Progenitor cell of endocrine pancreas (in vitro differentiated cells): ENCODE measurements at regions not wholly inside any gene's neighbourhood (a gene's known extent, or its start where the extent isn't known, plus 50 kb on each side); places are given as distances from the start of the nearest gene placed in this dataset.

Experiments used
- DNase-seq: peaks from one replicate; pipeline ENCODE4 v3.0.0; 2021; ENCODE audit warnings: low spot score; ENCODE audit not compliant: unreplicated experiment
- H3K27ac Mint-ChIP-seq: 2 replicates; pipeline ENCODE4 v1.8.0; 2021; ENCODE audit warnings: mild to moderate bottlenecking, moderate library complexity, mixed read lengths
- H3K27me3 Mint-ChIP-seq: 2 replicates; pipeline ENCODE4 v1.8.0; 2021; ENCODE audit warnings: mixed read lengths
- H3K36me3 Mint-ChIP-seq: 2 replicates; pipeline ENCODE4 v1.8.0; 2022; ENCODE audit warnings: mixed read lengths; ENCODE audit not compliant: insufficient read depth
- H3K4me1 Mint-ChIP-seq: 2 replicates; pipeline ENCODE4 v1.8.0; 2021; ENCODE audit warnings: low read depth, mixed read lengths
- H3K4me3 Mint-ChIP-seq: 2 replicates; pipeline ENCODE4 v1.8.0; 2021; ENCODE audit warnings: low read depth, mild to moderate bottlenecking, moderate library complexity, mixed read lengths
- H3K9me3 Mint-ChIP-seq: 2 replicates; pipeline ENCODE4 v1.8.0; 2021; ENCODE audit warnings: low read depth, mixed read lengths
- TF ChIP-seq, protein P1 (sequence below): fragments of 200-600 bp; sonication (generic); IDR thresholded peaks from one replicate; pipeline ENCODE4 v1.5.0; 2021; ENCODE audit warnings: antibody characterized with exemption, mild to moderate bottlenecking; ENCODE audit not compliant: unreplicated experiment

DNA sequence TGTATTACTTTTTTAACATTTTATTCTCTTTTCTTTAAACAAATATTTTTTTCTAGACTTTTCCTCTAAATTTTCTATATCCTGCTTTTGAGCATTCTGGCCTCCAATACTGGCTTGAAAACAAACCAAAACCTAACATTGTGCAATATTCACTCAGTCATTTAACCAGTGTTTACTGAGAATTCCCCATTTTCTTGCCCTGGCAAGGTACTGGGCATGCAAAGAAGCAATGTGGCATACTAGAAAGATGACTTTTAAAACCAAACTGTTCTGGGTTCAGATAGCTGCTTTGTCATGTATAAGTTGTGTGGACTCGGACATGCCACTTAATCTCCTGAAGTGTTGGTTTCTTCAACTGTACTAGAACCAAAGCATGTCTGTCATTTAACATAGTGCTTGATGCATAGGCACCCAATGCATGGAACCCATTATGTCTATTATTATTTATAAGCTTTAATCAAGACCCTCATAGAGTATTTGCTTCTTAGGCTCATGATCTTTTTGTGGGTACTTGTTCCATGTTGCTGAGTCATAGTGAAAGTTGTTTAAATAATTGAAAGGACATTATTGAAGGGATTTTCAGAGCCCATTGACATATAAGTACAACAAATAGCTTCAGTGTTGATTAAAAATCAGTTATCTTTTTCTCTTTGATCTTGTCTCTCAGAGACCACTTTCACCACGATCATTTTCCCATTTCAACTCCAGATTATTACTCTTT lies 185.4 kb upstream of the OSR1 start:
- Mint-ChIP-seq H3K27me3 (no peaks in the 10 kb centered on the region), H3K4me3 (no peak overlapping the region), H3K27ac (no peak overlapping the region), H3K36me3 (no peaks in the 10 kb centered on the region), H3K4me1 (peaks cover 4% of the 10 kb centered on the region), H3K9me3 (no peaks in the 10 kb centered on the region)
- TF ChIP-seq, protein P1, sequence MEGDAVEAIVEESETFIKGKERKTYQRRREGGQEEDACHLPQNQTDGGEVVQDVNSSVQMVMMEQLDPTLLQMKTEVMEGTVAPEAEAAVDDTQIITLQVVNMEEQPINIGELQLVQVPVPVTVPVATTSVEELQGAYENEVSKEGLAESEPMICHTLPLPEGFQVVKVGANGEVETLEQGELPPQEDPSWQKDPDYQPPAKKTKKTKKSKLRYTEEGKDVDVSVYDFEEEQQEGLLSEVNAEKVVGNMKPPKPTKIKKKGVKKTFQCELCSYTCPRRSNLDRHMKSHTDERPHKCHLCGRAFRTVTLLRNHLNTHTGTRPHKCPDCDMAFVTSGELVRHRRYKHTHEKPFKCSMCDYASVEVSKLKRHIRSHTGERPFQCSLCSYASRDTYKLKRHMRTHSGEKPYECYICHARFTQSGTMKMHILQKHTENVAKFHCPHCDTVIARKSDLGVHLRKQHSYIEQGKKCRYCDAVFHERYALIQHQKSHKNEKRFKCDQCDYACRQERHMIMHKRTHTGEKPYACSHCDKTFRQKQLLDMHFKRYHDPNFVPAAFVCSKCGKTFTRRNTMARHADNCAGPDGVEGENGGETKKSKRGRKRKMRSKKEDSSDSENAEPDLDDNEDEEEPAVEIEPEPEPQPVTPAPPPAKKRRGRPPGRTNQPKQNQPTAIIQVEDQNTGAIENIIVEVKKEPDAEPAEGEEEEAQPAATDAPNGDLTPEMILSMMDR: no peak
- DNase-seq: no peak

DNA sequence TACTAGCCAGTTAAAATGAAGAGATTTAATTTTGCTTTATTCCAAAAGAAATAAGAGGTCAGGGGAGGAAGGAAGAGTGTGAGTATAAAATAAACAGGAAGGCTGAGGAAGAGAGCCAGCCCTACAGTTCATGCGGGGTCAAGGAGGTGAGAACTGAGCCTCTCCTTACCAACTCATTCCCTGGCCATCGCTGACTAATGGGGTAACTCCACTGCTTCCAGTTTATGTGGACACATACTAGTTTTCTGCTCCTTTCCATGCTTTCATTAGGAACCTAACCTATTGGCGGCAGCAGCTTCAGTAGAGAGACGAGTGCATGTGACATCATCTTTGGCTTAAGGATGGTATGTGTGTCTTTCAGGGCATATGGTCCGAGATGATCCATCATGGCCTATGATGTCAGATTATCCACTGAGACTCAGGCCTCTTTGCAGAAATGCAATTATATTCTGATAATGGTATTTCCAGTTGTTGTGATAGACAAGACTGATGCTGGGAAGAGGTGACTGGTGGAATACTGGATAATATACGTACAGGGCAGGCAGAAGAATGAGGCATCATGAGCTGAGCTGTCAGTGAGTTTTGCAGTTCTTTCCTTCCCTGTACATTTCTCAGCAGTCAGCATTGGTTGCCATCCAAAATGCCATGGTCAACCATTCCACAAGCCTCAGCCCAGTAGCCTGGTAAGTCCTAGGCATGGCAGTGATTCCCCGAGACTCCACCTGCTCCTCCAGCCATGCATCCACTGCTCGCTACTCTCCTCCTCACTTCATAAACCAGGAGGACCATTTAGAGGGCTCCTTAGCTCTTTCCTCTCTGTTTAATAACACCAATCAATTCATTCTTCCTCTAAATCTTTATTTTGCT lies 184.6 kb upstream of the OSR1 start:
- no peak for DNase-seq
- H3K36me3 Mint-ChIP-seq: no peaks in the 10 kb centered on the region
- H3K4me3 Mint-ChIP-seq: no peak overlapping the region
- no peak overlapping the region for H3K27ac Mint-ChIP-seq
- H3K27me3 Mint-ChIP-seq: no peaks in the 10 kb centered on the region
- TF ChIP-seq, protein P1: no peak
- no peaks in the 10 kb centered on the region for H3K9me3 Mint-ChIP-seq
- H3K4me1 Mint-ChIP-seq: peaks cover 4% of the 10 kb centered on the region

DNA sequence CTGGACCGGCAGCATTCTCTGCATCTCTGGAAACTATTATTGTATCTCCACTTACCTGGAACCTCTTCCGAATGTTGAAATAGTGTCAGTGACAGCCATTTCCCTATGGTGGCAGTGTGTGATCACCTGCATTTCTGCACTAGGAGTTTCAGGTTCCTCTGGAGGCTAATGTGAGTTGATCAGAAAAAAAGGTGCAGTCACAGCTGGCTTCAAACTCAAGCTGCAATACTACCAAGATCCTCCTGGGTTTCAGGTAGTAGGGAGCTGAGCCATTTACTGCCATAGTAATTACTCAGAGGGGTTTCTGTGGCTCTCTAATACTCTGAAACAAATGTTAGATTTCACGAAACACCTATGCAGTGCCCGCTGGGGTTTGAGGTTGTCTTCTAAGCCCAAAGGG lies 183.5 kb upstream of the OSR1 start:
- H3K27ac Mint-ChIP-seq: no peak overlapping the region

DNA sequence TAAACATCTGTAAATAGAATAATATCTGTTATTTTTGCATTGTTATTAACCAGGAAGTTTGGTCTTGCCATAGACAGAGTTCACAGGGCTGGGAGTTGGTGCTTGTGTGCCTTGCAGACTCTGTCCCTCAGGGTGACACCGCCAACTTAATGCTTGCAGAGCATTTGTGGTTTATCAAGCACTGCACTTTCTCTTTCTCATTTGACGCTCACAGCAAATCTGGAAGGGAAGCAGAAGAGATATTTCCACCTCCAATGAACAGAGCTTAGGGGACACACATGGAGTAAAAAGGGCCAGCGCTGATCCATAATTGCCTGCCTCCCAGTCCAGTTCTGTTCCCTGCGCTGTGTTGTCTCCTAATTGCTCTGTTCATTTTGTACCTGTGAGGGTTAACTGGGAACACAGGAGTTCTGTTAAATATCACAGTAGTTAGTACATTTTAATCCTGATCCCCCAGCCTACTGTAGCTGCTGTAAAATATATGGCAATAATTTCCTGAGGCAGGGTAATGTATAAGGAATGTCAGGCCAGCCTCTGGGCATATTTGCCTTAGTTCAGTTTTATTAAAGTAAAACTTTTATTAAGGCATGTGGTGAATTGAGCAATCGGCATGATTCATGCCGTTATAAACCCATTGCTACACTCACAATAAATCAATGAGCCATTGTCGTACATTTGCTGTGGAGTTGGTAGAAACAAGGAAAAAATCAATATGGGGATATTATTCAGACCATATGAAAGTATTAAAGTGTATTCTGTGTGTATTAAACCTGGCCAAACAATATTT lies 182.5 kb upstream of the OSR1 start:
- Mint-ChIP-seq H3K36me3 (no peaks in the 10 kb centered on the region), H3K4me1 (peaks cover 4% of the 10 kb centered on the region), H3K27ac (no peak overlapping the region), H3K4me3 (no peak overlapping the region), H3K9me3 (no peaks in the 10 kb centered on the region), H3K27me3 (no peaks in the 10 kb centered on the region)
- TF ChIP-seq, protein P1: no peak
- DNase-seq: no peak

More for the DNA sequence above, 183.5 kb upstream of the OSR1 start:
- Mint-ChIP-seq H3K4me3 (no peak overlapping the region), H3K36me3 (no peaks in the 10 kb centered on the region), H3K27me3 (no peaks in the 10 kb centered on the region), H3K4me1 (peaks cover 4% of the 10 kb centered on the region), H3K9me3 (no peaks in the 10 kb centered on the region)
- DNase-seq: no peak
- TF ChIP-seq, protein P1: peak; percentile 20

DNA sequence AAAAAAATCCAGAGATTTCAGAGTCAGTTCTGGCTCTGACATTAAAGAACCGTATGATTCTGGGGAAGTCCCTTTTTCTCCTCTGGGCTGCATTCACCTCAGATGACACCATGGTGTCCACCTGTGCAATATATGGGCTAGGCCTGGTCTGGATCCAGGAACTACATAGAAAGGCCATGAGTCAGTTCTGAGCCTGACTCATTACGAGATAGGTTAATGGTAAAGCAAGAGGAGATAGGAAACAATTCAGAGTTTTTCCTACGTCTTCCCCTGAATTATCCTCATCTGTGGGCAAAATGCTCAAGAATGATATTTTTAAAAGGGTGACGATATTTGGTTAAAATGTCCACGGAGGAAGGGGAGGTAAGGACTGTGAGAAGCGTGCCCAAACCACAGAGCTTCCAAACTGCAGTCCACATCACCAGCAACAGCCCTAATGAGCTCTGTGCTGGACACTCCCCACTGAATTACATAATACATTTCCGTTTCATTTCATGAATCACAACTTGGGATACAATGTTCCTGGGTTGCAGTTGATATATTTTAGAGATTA lies 180.1 kb upstream of the OSR1 start:
- TF ChIP-seq, protein P1: no peak
- Mint-ChIP-seq H3K4me3 (no peak overlapping the region), H3K27ac (no peak overlapping the region), H3K4me1 (peaks cover 4% of the 10 kb centered on the region), H3K36me3 (no peaks in the 10 kb centered on the region), H3K27me3 (no peaks in the 10 kb centered on the region), H3K9me3 (no peaks in the 10 kb centered on the region)
- DNase-seq: no peak
